ENCODE measurements at regions not wholly inside any gene's neighbourhood (a gene's known extent, or its start where the extent isn't known, plus 50 kb on each side); places are given as distances from the start of the nearest gene placed in this dataset.
"Not testable (repeated sequence)": the region's sequence is repeated elsewhere in the genome, so short reads cannot be mapped to it uniquely, and the experiment has no call there.

- DNase-seq (ENCODE audit: low spot score), result no peak
Observed at GRCh38 chr6:145116591-145117178, 618.6 kb downstream of the EPM2A start.

- no peak for DNase-seq (ENCODE audit: low spot score)
Observed at GRCh38 chr6:145118224-145118623, 617.1 kb downstream of the EPM2A start.

- DNase-seq (ENCODE audit: low spot score), result no peak
Observed at GRCh38 chr6:145119081-145119480, 616.2 kb downstream of the EPM2A start.

GRCh38 chr6:145132709-145133108, 602.6 kb downstream of the EPM2A start:
- no peak for DNase-seq (ENCODE audit: low spot score)

GRCh38 chr6:145135702-145136101, 599.6 kb downstream of the EPM2A start:
- DNase-seq (ENCODE audit: low spot score), result no peak

- no peak for DNase-seq (ENCODE audit: low spot score)
Observed at GRCh38 chr6:145137425-145137824, 597.9 kb downstream of the EPM2A start.

GRCh38 chr6:145138469-145139139, 596.7 kb downstream of the EPM2A start:
- no peak for DNase-seq (ENCODE audit: low spot score)

GRCh38 chr6:145139140-145139850, 596.0 kb downstream of the EPM2A start:
- no peak for DNase-seq (ENCODE audit: low spot score)

GRCh38 chr6:145139895-145140294, 595.4 kb downstream of the EPM2A start:
- no peak for DNase-seq (ENCODE audit: low spot score)

- DNase-seq (ENCODE audit: low spot score), result no peak
Observed at GRCh38 chr6:145141572-145141971, 593.7 kb downstream of the EPM2A start.

GRCh38 chr6:145142958-145143357, 592.4 kb downstream of the EPM2A start:
- DNase-seq (ENCODE audit: low spot score), result no peak

GRCh38 chr6:145143379-145143778, 591.9 kb downstream of the EPM2A start:
- no peak for DNase-seq (ENCODE audit: low spot score)

GRCh38 chr6:145147559-145147958, 587.8 kb downstream of the EPM2A start:
- no peak for DNase-seq (ENCODE audit: low spot score)

GRCh38 chr6:145147981-145148749, 587.2 kb downstream of the EPM2A start:
- no peak for DNase-seq (ENCODE audit: low spot score)

GRCh38 chr6:145148776-145149175, 586.5 kb downstream of the EPM2A start:
- DNase-seq (ENCODE audit: low spot score), result no peak

- no peak for DNase-seq (ENCODE audit: low spot score)
Observed at GRCh38 chr6:145151624-145152023, 583.7 kb downstream of the EPM2A start.

- DNase-seq (ENCODE audit: low spot score), result no peak
Observed at GRCh38 chr6:145153495-145153894, 581.8 kb downstream of the EPM2A start.

- no peak for DNase-seq (ENCODE audit: low spot score)
Observed at GRCh38 chr6:145155411-145155810, 579.9 kb downstream of the EPM2A start.

GRCh38 chr6:145155873-145156782, 579.2 kb downstream of the EPM2A start:
- no peak for DNase-seq (ENCODE audit: low spot score)

GRCh38 chr6:145158636-145159035, 576.7 kb downstream of the EPM2A start:
- not testable (repeated sequence) for DNase-seq (ENCODE audit: low spot score)

GRCh38 chr6:145159921-145160320, 575.4 kb downstream of the EPM2A start:
- DNase-seq (ENCODE audit: low spot score), result no peak
